SK-N-SH (cell line): ENCODE measurements at regions not wholly inside any gene's neighbourhood (a gene's known extent, or its start where the extent isn't known, plus 50 kb on each side); places are given as distances from the start of the nearest gene placed in this dataset.

Experiments
- CTCF ChIA-PET: fragments of 300-600, 350-600 bp; formaldehyde crosslinking; extraction: SDS; loops from one replicate; lab custom pipeline; 2021; lab: Yijun Ruan, JAX
- POLR2A ChIA-PET: fragments of 350-600 bp; sonication (Branson Sonifier 250); formaldehyde crosslinking; extraction: SDS; loops from one replicate; lab custom pipeline; 2020; ENCODE audit warnings: antibody characterized with exemption, inconsistent platforms; lab: Yijun Ruan, JAX
- DNase-seq: peaks from one replicate; pipeline ENCODE4 v3.0.0; 2012
- H2AFZ ChIP-seq: fragments of 200-600 bp; sonication (generic); 2 replicates; pipeline ENCODE4 v1.8.1; 2016; ENCODE audit warnings: antibody characterized with exemption, mild to moderate bottlenecking, low read depth
- H3F3A ChIP-seq: fragments of 200-600 bp; sonication (generic); replicated peaks from 2 replicates; pipeline ENCODE3; 2016; ENCODE audit warnings: antibody characterized with exemption, mild to moderate bottlenecking; ENCODE audit not compliant: insufficient read depth
- H3K27ac ChIP-seq, 2 experiments: fragments of 200-500 bp in 1 of 2; fragments of 200-600 bp in 1 of 2; sonication (Bioruptor generic) in 1 of 2; sonication (generic), shearing (Covaris generic) in 1 of 2; 2 replicates each; pipeline versions ENCODE4 v1.5.1 to v1.6.1; 2014 to 2016; ENCODE audit warnings: low read depth in 2 of 2, inconsistent platforms in 1 of 2, low read length in 1 of 2, mild to moderate bottlenecking in 1 of 2, mixed read lengths in 1 of 2
- H3K27me3 ChIP-seq: fragments of 200-600 bp; sonication (generic), shearing (Covaris generic); 2 replicates; pipeline ENCODE4 v1.6.1; 2016; ENCODE audit warnings: mixed run types; ENCODE audit not compliant: insufficient read depth
- H3K36me3 ChIP-seq, 2 experiments: fragments of 200-500 bp in 1 of 2; fragments of 200-600 bp in 1 of 2; sonication (Bioruptor generic) in 1 of 2; sonication (generic) in 1 of 2; replicated peaks in 1 of 2; 2 replicates each; pipeline versions ENCODE3 to v1.5.1; 2014 to 2016; ENCODE audit warnings: low read length in 1 of 2, mild to moderate bottlenecking in 1 of 2; ENCODE audit not compliant: insufficient read depth in 2 of 2, control insufficient read depth in 1 of 2
- H3K4me1 ChIP-seq, 2 experiments: fragments of 200-500 bp in 1 of 2; fragments of 200-600 bp in 1 of 2; sonication (Bioruptor generic) in 1 of 2; sonication (generic), shearing (Covaris generic) in 1 of 2; 2 replicates each; pipeline versions ENCODE4 v1.5.1 to v1.6.1; 2014 to 2016; ENCODE audit warnings: low read depth in 1 of 2, low read length in 1 of 2, mixed run types in 1 of 2; ENCODE audit not compliant: insufficient read depth in 2 of 2, control insufficient read depth in 1 of 2
- H3K4me2 ChIP-seq: fragments of 200-600 bp; sonication (generic), shearing (Covaris generic); 2 replicates; pipeline ENCODE4 v1.6.1; 2017; ENCODE audit warnings: mixed run types
- H3K4me3 ChIP-seq, 2 experiments: fragments of 200-500 bp in 1 of 2; fragments of 200-600 bp in 1 of 2; sonication (Bioruptor generic) in 1 of 2; sonication (generic), shearing (Covaris generic) in 1 of 2; 2 replicates each; pipeline versions ENCODE4 v1.5.1 to v1.8.1; 2014 to 2016; ENCODE audit warnings: low read depth in 2 of 2, inconsistent platforms in 1 of 2, low read length in 1 of 2, mild to moderate bottlenecking in 1 of 2, mixed read lengths in 1 of 2, moderate library complexity in 1 of 2
- H3K79me2 ChIP-seq: fragments of 200-600 bp; sonication (generic); 2 replicates; pipeline ENCODE4 v1.8.1; 2017; ENCODE audit warnings: mild to moderate bottlenecking; ENCODE audit not compliant: insufficient read depth
- H3K9ac ChIP-seq: fragments of 200-600 bp; sonication (generic); 2 replicates; pipeline ENCODE4 v1.6.1; 2017; ENCODE audit warnings: mixed run types
- H3K9me2 ChIP-seq: fragments of 200-600 bp; sonication (generic); 2 replicates; pipeline ENCODE4 v1.6.1; 2017; ENCODE audit warnings: mixed run types
- H3K9me3 ChIP-seq: fragments of 200-600 bp; sonication (generic); 2 replicates; pipeline ENCODE4 v1.6.1; 2017; ENCODE audit warnings: mixed run types, mild to moderate bottlenecking, moderate library complexity
- H4K20me1 ChIP-seq: fragments of 200-600 bp; sonication (generic); 2 replicates; pipeline ENCODE4 v1.6.1; 2017; ENCODE audit warnings: mild to moderate bottlenecking, mixed run types; ENCODE audit not compliant: insufficient read depth
- CHD2 ChIP-seq: fragments of 150-350 bp; IDR thresholded peaks from 2 replicates; pipeline ENCODE4 v1.6.1; 2018; ENCODE audit warnings: low read length; ENCODE audit not compliant: partially characterized antibody
- CTCF ChIP-seq: fragments of 200-600 bp; sonication (generic); IDR thresholded peaks from 2 replicates; pipeline ENCODE4 v1.6.1; 2017; ENCODE audit warnings: antibody characterized with exemption, mild to moderate bottlenecking, moderate library complexity
- ELF1 ChIP-seq: IDR thresholded peaks from 2 replicates; pipeline ENCODE4 v1.4.0; 2012
- FOSL2 ChIP-seq: IDR thresholded peaks from 2 replicates; pipeline ENCODE4 v1.4.0; 2012; ENCODE audit warnings: low read depth, mild to moderate bottlenecking, moderate library complexity, borderline replicate concordance
- FOXM1 ChIP-seq: IDR thresholded peaks from 2 replicates; pipeline ENCODE4 v1.4.0; 2012; ENCODE audit warnings: low read depth, mild to moderate bottlenecking
- IRF3 ChIP-seq: fragments of 150-350 bp; IDR thresholded peaks from 2 replicates; pipeline ENCODE4 v1.6.1; 2016; ENCODE audit warnings: mild to moderate bottlenecking, low read depth, low read length
- JUND ChIP-seq: IDR thresholded peaks from 2 replicates; pipeline ENCODE4 v1.4.0; 2012
- MAX ChIP-seq: IDR thresholded peaks from 2 replicates; pipeline ENCODE4 v1.4.0; 2012; ENCODE audit warnings: low read depth
- MXI1 ChIP-seq: IDR thresholded peaks from 2 replicates; pipeline ENCODE4 v1.6.1; 2012; ENCODE audit warnings: mild to moderate bottlenecking, low read depth, low read length, improper control_type of control experiment
- NRF1 ChIP-seq: IDR thresholded peaks from 2 replicates; pipeline ENCODE4 v1.6.1; 2012; ENCODE audit warnings: low read depth, mild to moderate bottlenecking, low read length
- POLR2AphosphoS5 ChIP-seq: IDR thresholded peaks from 2 replicates; pipeline ENCODE4 v1.6.1; 2012; ENCODE audit warnings: low read depth, low read length
- RAD21 ChIP-seq: IDR thresholded peaks from 2 replicates; pipeline ENCODE4 v1.6.1; 2012; ENCODE audit warnings: mild to moderate bottlenecking, low read length
- RCOR1 ChIP-seq: fragments of 150-350 bp; IDR thresholded peaks from 2 replicates; pipeline ENCODE4 v1.6.1; 2017; ENCODE audit warnings: antibody characterized with exemption, low read length
- SIN3A ChIP-seq: IDR thresholded peaks from 2 replicates; pipeline ENCODE4 v1.6.1; 2012; ENCODE audit warnings: low read depth, mild to moderate bottlenecking, low read length, moderate library complexity, borderline replicate concordance
- SMC3 ChIP-seq: IDR thresholded peaks from 2 replicates; pipeline ENCODE4 v1.6.1; 2012; ENCODE audit warnings: low read depth, low read length, improper control_type of control experiment
- TAF1 ChIP-seq: IDR thresholded peaks from 2 replicates; pipeline ENCODE4 v1.6.1; 2012; ENCODE audit warnings: low read depth, mild to moderate bottlenecking, low read length, moderate library complexity, borderline replicate concordance
- TCF12 ChIP-seq: IDR thresholded peaks from 2 replicates; pipeline ENCODE4 v1.4.0; 2012
- TEAD4 ChIP-seq: IDR thresholded peaks from 2 replicates; pipeline ENCODE4 v1.4.0; 2012; ENCODE audit warnings: mild to moderate bottlenecking, borderline replicate concordance; ENCODE audit not compliant: insufficient read depth
- USF2 ChIP-seq: fragments of 150-350 bp; IDR thresholded peaks from 2 replicates; pipeline ENCODE4 v1.6.1; 2017; ENCODE audit warnings: antibody characterized with exemption, low read length, low read depth, borderline replicate concordance
- ZBTB33 ChIP-seq: IDR thresholded peaks from 2 replicates; pipeline ENCODE4 v1.4.0; 2012; ENCODE audit warnings: low read depth, borderline replicate concordance
- WGBS: methylation state at CpG from one replicate; pipeline ENCODE4 v1.1.6; 2017; ENCODE audit warnings: low lambda C conversion rate; 5-methylcytosine and 5-hydroxymethylcytosine counted together

- no peak overlapping the region for H3K4me3 ChIP-seq
- DNase-seq: no peak
- H3K4me1 ChIP-seq: no peaks in the 10 kb centered on the region
- H3K4me2 ChIP-seq: no peak overlapping the region
- no peaks in the 10 kb centered on the region for H3K36me3 ChIP-seq
- no peak overlapping the region for H2AFZ ChIP-seq
- peaks cover 20% of the 10 kb centered on the region; the same call in 1 of the 2 replicates for H3K27me3 ChIP-seq
- H4K20me1 ChIP-seq: no peaks in the 10 kb centered on the region
- no peaks in the 10 kb centered on the region for H3K79me2 ChIP-seq
- H3K9me2 ChIP-seq: no peaks in the 10 kb centered on the region
- H3K9me3 ChIP-seq: no peaks in the 10 kb centered on the region
- H3K27ac ChIP-seq: no peak overlapping the region
- WGBS: 4% methylated on average over 4 of the region's 4 CpGs
- no peak overlapping the region for H3K9ac ChIP-seq
- H3F3A ChIP-seq: no peaks in the 10 kb centered on the region
- POLR2A ChIA-PET: no interaction called here
- CTCF ChIA-PET: interaction anchor here (1.2 kb wide), 1 partner anchor 22 kb away, joined by 3 read pairs; no protein-coding TSS in a partner anchor
- TF ChIP-seq NRF1 (no peak), TEAD4 (no peak), IRF3 (no peak), RCOR1 (no peak), TAF1 (no peak), ZBTB33 (no peak), MAX (no peak), SMC3 (no peak), SIN3A (no peak), RAD21 (no peak), TCF12 (no peak), MXI1 (no peak), CHD2 (no peak), FOXM1 (no peak), USF2 (no peak), JUND (no peak), CTCF (no peak), FOSL2 (no peak), ELF1 (no peak), POLR2AphosphoS5 (no peak)
Observed at GRCh38 chr4:37058826-37059225, 185.7 kb upstream of the NWD2 start.
